Stimulated activated CD4-positive, alpha-beta T cell treated with anti-CD3 and anti-CD28 coated beads, Interleukin-12 subunit alpha, Interleukin-12 subunit beta, amount 100 ng/mL, for 24 hours (primary cell): ENCODE measurements at regions not wholly inside any gene's neighbourhood (a gene's known extent, or its start where the extent isn't known, plus 50 kb on each side); places are given as distances from the start of the nearest gene placed in this dataset.
"Not testable (repeated sequence)": the region's sequence is repeated elsewhere in the genome, so short reads cannot be mapped to it uniquely, and the experiment has no call there.

ENCODE experiments used
- DNase-seq, 2 experiments: peaks; one replicate each; pipeline ENCODE4 v3.0.0-alpha.2; 2020; ENCODE audit warnings: low read depth in 2 of 2

GRCh38 chr6:141877275-141877983 is 255.3 kb upstream of the GJE1 start:
- DNase-seq: no peak

DNA sequence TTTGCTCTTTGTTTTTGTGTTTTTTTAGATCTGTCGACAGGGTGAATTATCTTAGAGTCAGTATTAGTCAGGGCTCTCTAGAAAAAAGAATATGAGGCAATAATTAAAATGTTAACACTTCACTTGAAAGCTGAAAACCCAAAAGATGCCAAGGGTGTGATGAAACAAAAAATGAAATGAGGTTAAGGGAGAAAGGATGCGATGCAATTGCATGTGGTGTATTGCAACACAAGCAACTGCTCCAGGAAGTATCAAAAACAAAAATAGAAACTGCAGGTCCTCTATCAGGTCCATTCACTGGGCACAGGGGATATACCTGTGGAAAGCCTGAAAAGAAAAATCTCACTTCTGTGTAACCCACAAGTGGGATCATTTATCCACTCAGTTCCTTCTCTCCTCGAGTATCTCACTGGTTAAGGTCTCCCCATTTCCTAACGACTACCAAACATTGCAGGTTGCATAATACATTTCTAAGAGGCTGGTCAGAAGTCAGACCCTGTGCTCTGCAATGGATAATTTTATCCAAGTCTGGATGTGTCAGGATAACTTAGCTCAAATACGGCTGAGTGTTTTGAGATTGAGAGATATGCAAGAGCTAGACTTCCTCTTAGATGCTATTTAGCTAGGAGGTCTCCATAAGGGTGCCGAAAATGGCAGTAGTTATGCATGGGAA is 257.7 kb upstream of the GJE1 start:
- DNase-seq: no peak

- not testable (repeated sequence) for DNase-seq
Observed at GRCh38 chr6:141869509-141869908, 263.2 kb upstream of the GJE1 start.

- DNase-seq: no peak
Observed at GRCh38 chr6:141867767-141868166, 265.0 kb upstream of the GJE1 start.

GRCh38 chr6:141866731-141867497 is 265.8 kb upstream of the GJE1 start:
- DNase-seq: no peak

- DNase-seq: no peak
Observed at GRCh38 chr6:141851063-141851462, 281.7 kb upstream of the GJE1 start.

GRCh38 chr6:141848029-141848890 is 284.5 kb upstream of the GJE1 start:
- DNase-seq: no peak

DNA sequence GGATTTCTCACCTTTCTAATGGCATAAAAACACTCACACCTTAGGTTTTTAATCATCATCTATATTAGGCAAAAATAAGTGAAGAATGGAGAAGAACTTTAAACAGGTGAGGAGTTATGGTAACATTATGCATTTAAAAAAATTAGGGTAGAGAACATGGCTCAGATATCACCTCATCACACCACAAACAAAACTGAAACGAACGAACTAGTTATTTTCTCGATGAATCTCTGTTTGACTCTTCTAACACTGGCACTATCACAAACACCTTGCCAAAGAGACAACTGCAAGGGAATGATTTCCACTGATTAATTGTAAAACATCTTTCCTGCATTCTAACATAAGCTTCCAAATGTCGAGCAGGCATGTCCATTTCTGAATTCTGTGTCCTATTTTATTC is 286.1 kb upstream of the GJE1 start:
- DNase-seq: no peak

DNA sequence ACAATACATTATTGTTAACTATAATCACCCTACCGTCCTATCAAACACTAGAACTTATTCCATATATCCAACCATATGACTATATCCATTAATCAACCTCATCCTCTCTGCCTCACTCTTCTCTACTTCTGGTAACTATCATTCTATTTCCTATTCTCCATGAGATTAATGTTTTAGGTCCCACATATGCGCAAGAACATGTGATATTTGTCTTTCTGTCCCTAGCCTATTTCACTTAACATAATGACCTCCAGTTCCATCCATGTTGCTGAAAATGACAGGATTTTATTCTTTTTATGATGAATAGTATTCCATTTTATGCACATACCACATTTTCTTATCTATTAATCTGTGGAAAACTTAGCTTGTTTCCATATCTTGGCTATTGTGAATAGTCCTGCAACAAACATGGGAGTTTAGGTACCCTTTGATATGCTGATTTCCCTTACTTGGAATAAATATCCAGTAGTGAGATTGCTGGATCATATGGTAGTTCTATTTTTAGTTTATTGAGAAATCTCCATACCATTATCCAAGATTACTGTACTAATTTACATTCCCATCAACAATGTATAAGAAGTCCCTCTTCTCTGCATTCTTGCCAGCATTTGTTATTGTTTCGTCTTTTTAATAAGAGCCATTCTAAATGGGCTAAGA is 289.4 kb upstream of the GJE1 start:
- no peak for DNase-seq

GRCh38 chr6:141833001-141833655 is 299.6 kb upstream of the GJE1 start:
- no peak for DNase-seq

GRCh38 chr6:141830530-141830929 is 302.2 kb upstream of the GJE1 start:
- no peak for DNase-seq

GRCh38 chr6:141829566-141830360 is 303.0 kb upstream of the GJE1 start:
- no peak for DNase-seq

GRCh38 chr6:141824350-141824749 is 308.4 kb upstream of the GJE1 start:
- no peak for DNase-seq

- DNase-seq: not testable (repeated sequence)
Observed at GRCh38 chr6:141815039-141815438, 317.7 kb upstream of the GJE1 start.

DNA sequence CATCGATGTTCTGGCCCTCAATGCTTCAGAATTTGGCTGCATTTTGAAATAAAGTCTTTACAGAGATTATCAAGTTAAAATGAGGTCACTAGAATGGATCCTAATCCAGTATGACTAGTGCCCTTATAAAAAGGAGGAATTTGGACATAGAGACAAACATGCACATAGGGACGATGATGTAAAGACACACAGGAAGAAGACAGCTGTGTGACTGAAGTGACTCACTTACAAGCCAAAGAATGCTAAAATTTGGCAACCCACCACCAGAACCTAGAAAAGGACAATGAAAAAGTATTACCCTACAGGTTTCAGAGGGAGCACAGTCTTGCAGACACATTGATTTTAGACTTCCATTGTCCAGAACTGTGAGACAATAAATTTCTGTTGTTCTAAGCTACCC is 322.8 kb upstream of the GJE1 start:
- no peak for DNase-seq

DNA sequence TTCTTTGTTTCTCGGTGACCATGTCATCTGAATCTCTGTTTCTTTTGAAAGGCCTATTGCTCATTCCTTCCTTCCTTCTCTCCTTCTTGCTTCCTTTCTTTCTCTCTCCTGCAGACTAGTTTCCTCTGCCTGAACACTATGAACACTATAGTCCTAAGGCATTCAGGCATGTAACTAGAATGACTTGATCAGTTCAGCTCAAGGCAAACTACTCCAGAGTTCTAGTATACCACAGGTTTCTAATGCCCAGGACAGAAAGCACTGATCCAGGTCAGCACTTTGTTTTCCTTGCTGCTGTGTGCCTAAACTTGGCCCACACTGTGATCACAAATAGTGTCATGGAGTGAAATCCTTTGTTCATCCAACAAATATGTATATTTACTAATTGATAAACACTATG is 324.1 kb upstream of the GJE1 start:
- no peak for DNase-seq

- not testable (repeated sequence) for DNase-seq
Observed at GRCh38 chr6:141800973-141801372, 331.8 kb upstream of the GJE1 start.

- no peak for DNase-seq
Observed at GRCh38 chr6:141790921-141791320, 341.8 kb upstream of the GJE1 start.

GRCh38 chr6:141788096-141788495 is 344.6 kb upstream of the GJE1 start:
- DNase-seq: no peak

DNA sequence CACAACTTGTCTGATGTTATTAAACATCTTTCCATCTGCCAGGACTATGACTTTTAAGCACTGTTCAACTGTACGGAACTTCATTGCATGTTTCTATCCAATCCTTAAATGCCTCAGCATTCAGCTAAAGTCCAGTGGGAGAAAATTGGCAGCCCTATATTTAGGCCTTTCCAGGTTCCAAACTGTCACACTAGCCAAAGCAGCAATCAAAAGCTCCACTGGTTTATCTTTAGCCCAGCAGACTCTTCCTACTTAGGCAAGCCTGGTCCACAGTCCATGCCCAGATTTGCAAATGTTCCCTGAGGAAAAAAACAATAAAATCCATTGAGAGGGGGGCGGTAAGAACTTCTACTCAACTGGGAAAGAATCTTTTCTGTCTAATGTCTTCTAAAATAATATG is 349.1 kb upstream of the GJE1 start:
- DNase-seq: no peak
